GM10266 (cell line): ENCODE measurements at regions not wholly inside any gene's neighbourhood (a gene's known extent, or its start where the extent isn't known, plus 50 kb on each side); places are given as distances from the start of the nearest gene placed in this dataset.

Experiments used
- DNase-seq: peaks from one replicate; pipeline ENCODE4 v3.0.0; 2012; ENCODE audit errors: extremely low spot score
- CTCF ChIP-seq: IDR thresholded peaks from 2 replicates; pipeline ENCODE4 v1.5.1; 2012; ENCODE audit warnings: mild to moderate bottlenecking, low read depth; ENCODE audit not compliant: control insufficient read depth, insufficient read depth; ENCODE audit errors: missing control alignments

DNA sequence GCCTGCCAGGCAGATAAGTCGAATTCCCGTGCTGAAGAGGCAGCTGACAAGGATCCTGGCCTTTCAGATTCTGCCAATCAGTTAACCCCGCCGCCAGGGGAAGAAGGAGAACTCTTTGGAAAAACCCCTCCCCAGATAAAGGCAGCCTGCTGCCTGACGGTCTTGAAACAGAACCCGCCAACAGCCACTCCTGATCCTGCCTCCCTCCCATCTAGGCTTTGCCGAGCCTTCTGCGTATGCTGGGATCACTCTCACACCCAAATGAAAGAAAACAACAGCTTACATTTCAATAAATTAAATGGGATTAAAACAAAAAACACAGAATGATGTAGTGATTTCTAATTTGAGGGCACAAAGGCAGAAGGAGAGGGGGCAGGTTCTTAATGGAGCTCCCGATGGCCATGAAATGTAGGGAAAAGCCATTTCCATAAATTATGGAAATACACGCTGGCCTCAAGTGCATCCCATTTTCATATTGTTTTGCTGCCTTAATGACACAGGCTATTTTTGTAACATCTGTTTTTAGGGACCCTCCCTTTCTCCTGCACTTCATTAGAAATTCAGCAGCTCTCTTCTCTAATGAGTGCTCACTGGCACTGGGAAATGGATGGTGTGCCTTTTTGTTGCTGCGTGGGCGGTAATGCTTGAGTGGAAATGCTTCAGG lies 319.1 kb downstream of the MED10 start:
- no peak for TF ChIP-seq CTCF
- DNase-seq, result no peak

- DNase-seq, result no peak
- TF ChIP-seq CTCF, result no peak
Observed at GRCh38 chr5:6058055-6058715, 320.2 kb downstream of the MED10 start.

DNA sequence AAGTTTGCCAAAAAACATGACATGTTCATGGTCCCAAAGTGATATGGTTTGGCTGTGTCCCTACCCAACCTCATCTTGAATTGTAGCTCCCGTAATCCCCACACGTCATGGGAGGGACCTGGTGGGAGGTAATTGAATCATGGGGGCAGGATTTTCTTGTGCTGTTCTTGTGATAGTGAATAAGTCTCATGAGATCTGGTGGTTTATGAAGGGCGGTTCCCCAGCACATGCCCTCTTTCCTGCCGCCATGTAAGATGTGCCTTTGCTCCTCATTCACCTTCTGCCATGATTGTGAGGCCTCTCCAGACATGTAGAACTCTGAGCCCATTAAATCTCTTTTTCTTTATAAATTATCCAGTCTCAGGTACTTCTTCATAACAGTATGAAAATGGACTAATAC lies 322.1 kb downstream of the MED10 start:
- no peak for TF ChIP-seq CTCF
- DNase-seq, result no peak

DNA sequence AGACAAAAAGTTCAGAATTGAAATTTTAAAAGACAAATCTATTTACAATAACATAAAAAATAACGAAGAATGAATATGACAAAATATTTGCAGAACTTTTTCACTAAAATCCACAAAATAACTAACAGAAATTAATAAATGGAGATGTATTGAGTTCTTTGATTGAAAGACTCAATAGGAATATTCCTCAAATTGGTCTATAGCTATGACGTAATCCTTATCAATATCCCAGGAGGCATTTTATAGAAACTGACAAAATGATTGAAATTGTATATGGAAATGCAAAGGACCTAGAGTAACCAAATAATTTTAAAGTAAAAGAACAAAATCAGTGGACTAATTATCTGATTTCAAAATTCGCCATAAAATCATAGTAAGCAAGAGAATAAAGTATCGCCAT lies 328.7 kb downstream of the MED10 start:
- TF ChIP-seq CTCF, result no peak

GRCh38 chr5:6048746-6049145 lies 329.6 kb downstream of the MED10 start:
- no peak for TF ChIP-seq CTCF
- no peak for DNase-seq

More for the DNA sequence above, 328.7 kb downstream of the MED10 start:
- no peak for DNase-seq

DNA sequence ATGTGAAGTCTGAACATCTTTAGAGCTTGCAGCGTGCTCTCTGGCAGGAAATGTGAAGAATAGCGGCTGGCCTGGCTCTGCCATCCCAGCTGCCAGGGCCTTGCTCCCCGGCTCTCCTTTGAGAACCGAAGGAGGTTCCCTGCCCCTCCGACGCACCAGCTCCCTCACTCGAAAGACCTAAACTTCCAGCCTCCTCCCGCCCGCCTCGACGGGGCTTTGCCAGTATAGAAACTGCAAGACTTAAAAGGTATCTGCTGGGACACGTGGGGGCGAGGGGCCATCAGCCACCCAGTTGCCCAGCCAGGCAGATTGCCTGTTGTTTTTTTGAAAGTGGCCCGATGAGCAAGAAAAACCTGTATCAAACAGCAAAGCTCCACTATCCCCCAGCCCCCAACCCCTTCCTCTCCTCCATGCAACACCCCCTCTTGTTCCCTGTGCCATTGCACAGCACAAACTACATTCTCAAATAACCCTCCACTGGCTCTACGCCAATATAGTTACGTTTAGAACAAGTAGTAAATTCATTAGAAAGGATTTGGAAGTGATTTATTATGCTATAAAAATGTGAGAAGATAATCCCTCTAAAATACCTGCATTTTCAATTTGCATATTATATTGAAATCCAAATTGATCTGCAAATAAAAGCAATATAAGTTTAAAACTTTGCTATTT lies 331.9 kb downstream of the MED10 start:
- no peak for TF ChIP-seq CTCF
- DNase-seq, result no peak
